Skeletal muscle cell (primary cell): ENCODE measurements at regions not wholly inside any gene's neighbourhood (a gene's known extent, or its start where the extent isn't known, plus 50 kb on each side); places are given as distances from the start of the nearest gene placed in this dataset.
A peak's percentile ranks its signal among the peaks of the same experiment; 100 is the strongest.

Experiments used
- DNase-seq: peaks from one replicate; pipeline ENCODE4 v3.0.0-alpha.2; 2010; ENCODE audit warnings: low read depth
- H3K4me3 ChIP-seq: 2 replicates; pipeline ENCODE4 v1.5.1; 2011; ENCODE audit warnings: low read depth, mild to moderate bottlenecking, control low read depth, low read length, moderate library complexity

GRCh38 chr2:55973673-55974072 lies 50.1 kb upstream of the EFEMP1 start:
- H3K4me3 ChIP-seq = no peak overlapping the region
- no peak for DNase-seq

DNA sequence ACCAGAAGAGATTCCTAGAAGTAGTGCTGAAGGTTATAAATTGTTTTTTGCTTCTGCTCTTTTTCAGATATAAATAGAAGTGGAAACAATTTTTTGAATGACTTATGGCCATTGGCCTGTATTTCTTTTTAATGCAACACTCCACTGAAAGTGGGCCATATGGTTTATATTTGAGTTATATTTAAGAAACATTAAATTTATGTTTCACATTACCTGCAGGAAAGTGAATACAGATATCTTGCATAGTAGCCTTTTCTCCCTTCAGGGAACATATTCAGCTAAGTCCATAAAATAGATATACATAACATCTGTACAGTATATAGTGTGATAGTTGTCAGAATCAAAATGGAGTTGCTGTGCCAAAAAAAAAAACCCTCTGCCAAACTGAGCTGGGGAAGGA lies 53.1 kb upstream of the EFEMP1 start:
- H3K4me3 ChIP-seq = no peak overlapping the region
- no peak for DNase-seq

DNA sequence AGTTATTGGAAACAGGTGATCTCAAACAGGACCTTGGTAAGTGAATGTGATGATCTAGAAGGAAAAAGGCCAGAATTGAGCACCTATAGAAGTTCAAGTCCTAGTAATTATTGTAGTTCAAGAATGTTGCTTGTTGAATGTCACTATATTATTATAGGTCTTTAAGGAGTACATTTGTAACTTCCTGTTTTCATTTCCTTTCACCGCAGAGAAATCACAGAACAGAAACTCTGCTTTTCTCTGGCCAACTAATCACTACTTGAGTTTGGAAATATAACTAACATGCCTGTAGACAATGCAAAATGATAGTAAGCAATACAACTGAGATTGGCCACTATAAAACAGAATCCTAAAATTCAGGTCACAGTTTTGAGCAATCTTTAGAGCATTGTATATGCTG lies 61.8 kb upstream of the EFEMP1 start:
- H3K4me3 ChIP-seq = no peak overlapping the region
- DNase-seq = no peak

DNA sequence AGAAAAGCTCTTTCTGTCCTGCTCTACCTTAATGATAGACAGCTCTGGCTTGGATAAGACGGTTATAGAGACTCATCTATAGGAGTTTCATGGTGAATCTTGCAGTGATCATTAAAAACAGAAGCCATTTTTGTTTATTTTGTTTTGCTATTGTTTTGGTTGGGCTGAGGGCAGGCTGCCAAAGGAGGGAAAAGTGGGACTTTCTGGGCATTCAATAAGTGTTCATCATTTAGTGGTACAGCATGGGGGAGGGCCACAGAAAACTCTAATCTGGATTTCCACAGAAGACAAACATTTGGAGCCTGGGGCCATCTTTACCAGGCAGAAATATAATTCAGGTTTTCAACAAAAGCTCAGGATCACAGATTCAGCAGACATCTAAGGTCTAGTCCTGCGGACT lies 62.4 kb upstream of the EFEMP1 start:
- DNase-seq = no peak
- H3K4me3 ChIP-seq = no peak overlapping the region

DNA sequence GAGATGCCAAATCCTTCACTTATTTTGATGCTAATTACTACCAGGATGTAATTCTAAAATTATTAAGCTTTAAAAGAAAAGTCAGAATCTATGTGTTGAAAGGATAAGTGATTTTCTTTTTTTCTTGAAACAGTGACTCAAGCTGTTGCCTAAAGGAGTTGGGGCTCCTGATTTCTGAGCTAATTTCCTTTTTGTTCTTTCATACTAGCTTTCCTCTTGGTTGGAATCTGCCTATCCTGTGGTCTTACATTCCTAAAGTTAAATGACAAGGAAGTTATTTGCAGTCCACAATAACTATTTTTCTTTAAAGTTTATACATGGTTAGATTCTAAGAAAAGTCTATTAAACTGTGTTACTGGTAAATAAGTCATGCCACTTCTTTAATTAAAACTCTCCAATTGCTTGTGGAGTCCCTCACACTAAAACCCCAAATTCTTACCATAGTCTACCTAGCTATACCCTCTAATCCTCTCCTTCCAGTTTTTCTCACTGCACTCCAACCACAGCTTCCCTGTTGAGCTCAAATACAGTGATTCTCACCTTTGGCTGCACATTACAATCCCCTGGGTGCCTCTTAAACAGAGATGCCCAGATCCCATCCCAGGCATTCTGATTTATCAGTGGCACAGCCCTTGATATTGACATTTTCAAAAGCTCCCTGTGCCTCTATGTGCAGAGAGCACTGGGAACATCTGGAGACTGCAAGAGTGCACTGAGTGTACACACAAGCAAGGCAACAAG lies 63.3 kb upstream of the EFEMP1 start:
- H3K4me3 ChIP-seq = no peak overlapping the region
- no peak for DNase-seq

DNA sequence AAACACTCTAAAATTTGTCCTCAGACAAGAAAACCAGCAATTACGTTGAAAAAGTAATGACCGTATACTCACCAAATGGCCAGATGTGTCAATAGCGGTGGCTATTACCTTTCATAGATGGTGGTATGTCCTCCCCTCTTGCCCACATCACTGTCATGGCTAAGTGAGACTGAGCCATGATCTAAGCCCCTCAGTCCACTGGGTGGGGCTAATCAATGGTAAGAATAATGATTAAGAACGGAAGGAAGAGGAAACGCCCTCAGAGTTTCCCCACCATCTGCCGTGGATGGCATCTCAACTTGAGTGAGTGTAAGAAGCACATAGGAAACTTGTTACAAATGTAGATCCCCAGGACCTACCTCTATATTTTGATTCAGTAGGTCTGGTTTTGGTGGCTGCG lies 65.8 kb upstream of the EFEMP1 start:
- DNase-seq = no peak
- H3K4me3 ChIP-seq = no peak overlapping the region

GRCh38 chr2:55992455-55992854 lies 68.9 kb upstream of the EFEMP1 start:
- no peak overlapping the region for H3K4me3 ChIP-seq
- peak; percentile 99 for DNase-seq

DNA sequence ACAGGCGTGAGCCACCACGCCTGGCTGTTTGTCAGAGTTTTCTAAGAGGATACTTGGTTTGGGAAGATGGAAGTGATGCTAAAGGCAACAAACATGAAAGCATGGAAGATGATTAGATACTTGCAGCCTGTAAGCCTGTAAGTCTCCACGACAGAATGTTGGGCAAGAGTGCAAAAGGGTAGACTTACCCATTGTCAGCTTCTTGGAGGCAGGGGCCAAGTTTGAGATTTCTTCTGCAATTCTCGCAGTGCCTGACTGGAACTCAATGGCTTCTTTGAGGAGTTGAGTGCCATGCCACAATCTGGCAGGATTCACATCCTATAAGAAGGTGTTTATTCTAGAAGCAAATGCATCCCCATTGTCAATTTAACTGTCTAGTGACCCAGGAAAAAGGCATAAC lies 70.1 kb upstream of the EFEMP1 start:
- no peak overlapping the region for H3K4me3 ChIP-seq
- DNase-seq = no peak

- no peak overlapping the region for H3K4me3 ChIP-seq
- DNase-seq = no peak
Measured at GRCh38 chr2:55995211-55995610, 71.6 kb upstream of the EFEMP1 start.

DNA sequence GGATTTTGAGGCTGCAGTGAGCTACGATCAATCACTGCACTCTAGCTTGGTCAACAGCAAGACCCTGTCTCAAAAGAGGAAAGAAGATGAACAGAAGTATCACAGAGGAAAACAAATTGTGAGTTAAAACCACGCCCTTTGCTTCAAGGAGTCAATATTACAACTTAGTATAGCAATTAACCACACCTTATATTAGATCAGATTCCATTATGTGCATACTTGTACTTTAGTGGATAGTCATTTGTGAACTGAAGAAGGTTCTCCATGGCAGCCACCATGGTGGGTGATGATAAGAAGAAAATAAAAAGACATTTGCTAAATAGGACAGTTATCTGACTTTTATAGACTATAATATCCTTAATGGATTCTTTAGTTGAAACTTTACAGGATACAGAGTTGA lies 72.3 kb upstream of the EFEMP1 start:
- no peak for DNase-seq
- no peak overlapping the region for H3K4me3 ChIP-seq

DNA sequence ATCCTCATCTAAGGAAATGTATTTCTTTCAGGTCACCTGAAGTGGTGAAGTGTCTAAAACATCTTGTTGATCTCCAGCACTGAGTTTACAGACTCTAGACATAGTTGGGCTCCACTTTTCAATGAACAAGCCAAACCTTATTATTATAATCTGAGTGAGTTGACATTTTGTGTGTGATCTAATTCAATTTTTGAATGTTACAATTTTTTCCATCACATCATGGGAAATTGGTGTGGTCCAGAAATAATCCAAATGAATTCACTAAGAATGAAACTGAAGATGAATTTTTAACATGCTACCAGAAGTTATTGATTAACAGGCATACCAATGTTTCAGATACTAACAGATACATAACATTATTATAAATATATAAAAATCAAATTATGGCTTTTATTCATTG lies 75.6 kb upstream of the EFEMP1 start:
- no peak overlapping the region for H3K4me3 ChIP-seq
- no peak for DNase-seq

GRCh38 chr2:55999790-56000189 lies 76.2 kb upstream of the EFEMP1 start:
- DNase-seq = no peak
- H3K4me3 ChIP-seq = no peak overlapping the region

- no peak overlapping the region for H3K4me3 ChIP-seq
- DNase-seq = no peak
Measured at GRCh38 chr2:56001947-56002346, 78.4 kb upstream of the EFEMP1 start.

DNA sequence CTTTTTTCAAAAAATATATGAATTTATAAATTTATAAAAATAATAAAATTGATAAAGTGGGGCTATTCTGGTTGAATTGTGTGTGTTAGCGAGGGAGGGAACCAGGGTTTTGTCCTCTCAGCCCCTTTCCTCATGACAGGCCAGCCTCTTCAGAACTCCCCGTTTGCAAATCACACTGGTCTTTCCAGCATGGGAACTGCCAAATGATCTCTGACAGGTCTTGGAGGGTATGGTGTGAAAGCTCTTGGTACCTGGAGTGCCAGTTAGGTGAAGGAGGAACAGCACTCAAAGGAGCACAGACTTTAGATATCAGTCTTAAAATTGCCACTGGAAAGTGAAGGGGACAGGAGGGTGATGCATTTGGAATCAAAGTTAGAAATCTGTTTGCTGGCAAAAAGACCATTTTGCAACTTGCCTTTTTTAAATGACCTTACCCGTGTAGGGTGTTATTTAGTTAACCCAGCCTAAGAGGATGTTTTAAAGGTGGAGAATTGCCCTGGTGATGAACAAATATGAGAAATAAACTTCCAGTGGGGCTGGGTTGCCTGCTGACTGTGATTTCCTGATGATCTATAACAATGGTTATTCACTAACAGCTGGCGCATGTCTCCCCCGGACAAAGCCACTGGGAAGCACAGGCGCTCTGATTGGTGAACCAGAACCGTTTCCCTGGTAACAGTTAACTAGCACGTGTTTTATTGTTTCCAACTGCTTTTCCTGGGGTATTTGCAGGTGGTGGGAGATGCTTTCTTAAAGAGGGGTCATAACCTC lies 85.3 kb upstream of the EFEMP1 start:
- H3K4me3 ChIP-seq = no peak overlapping the region
- peak; percentile 59 for DNase-seq

DNA sequence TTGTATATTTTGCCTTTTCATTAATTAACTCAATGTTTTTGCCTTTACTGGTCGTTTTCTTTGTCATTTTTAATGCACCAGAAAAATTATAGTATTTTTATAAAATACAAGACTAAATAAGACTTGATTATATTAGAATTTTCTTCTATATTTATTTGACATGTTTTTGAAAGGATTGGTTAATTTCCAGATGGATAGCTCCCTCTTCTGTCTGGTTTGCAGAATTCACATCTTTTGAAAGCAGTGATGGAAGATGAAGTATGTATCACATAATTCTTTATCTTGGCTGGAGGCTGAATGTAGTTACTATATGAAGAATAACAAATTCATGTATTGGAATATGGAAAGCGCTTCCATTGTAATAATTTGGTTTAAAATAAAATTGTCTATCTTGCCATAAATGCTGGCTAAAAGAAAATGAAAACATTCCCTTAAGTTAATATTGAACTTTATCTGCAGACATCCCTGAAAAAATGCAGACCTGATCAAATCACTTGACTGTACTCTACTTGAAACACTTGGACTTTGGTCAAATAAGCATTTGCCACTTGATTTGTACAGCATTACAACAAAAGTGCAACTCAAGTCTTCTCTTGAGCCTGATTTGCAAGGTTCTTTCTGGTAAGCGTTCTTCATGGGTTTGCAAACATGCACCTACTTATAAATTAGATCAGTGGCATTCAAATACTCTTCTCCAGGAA lies 86.3 kb upstream of the EFEMP1 start:
- no peak for DNase-seq
- H3K4me3 ChIP-seq = no peak overlapping the region

GRCh38 chr2:56011624-56012023 lies 88.0 kb upstream of the EFEMP1 start:
- H3K4me3 ChIP-seq = no peak overlapping the region
- no peak for DNase-seq

- no peak overlapping the region for H3K4me3 ChIP-seq
- DNase-seq = no peak
Measured at GRCh38 chr2:56012221-56012765, 88.7 kb upstream of the EFEMP1 start.

- DNase-seq = no peak
- H3K4me3 ChIP-seq = no peak overlapping the region
Measured at GRCh38 chr2:56013475-56013874, 89.9 kb upstream of the EFEMP1 start.

GRCh38 chr2:56014046-56014730 lies 90.6 kb upstream of the EFEMP1 start:
- H3K4me3 ChIP-seq = no peak overlapping the region
- no peak for DNase-seq

DNA sequence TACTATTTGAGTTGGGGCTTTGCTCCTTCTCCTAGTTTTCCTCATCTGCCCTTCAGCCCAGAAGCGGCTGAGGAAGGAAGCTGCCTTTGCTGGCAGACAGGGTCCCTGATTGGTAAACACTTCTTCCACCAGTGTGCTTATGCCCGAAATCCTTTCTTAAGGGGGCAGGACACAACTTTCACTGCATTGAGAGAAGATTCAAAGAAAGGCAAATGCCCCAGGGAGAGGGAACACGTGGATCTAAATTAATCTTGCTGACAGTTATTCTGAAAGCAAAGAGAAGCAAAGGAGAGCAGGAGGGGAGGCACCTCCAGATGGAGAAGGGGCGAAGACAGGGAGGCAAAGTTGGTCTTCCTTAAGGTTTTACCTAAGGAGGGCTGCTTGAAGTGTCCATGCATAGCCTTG lies 92.1 kb upstream of the EFEMP1 start:
- no peak overlapping the region for H3K4me3 ChIP-seq
- DNase-seq = no peak
